ENCODE measurements at regions not wholly inside any gene's neighbourhood (a gene's known extent, or its start where the extent isn't known, plus 50 kb on each side); places are given as distances from the start of the nearest gene placed in this dataset.

DNA sequence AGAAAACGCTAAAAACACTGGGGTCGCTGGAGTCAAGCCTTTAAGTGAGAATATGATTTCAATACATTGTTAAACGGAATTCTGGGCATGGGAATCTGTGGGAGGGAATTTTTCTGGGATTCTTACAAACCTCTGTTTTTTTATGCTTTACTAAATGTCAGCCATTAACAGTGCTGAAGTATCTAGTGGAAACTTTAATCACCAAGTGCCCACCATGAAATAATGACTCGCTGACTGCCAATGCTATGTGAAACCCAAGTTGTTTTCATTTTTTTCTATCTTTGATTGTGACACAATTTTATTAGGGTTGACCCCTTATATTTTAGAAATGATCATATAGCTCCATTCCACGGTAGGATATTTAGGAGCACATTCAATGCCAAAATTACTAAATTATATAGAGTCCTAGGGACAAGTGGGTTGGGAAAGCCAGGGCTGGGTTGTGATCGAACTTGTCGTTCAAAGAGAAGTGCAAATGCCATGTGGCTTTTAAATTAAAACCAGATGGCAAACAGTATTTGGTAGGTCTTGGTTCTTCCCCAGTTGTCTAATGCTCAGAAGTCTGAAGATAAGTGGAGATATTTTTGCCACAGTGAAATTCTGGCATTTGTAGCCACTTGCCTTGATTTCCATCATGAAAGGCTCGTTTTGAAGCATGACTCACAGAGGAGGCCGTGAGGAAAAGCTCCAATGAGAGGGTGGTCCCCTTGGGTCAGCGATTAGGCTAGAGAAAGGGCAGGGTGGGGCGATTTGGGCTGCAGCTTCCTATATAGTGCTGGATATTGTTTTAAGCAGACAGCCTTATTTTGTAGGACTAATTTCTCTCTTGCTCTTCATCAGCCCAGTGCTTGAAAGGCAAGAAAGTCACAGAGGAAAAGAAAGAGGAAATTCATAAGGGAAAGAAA, 254.4 kb upstream of the JAG1 start:
- H3K4me3 ChIP-seq (ENCODE audit: control insufficient read depth, low read depth, low read length): no peak overlapping the region
- TF ChIP-seq, protein P1, sequence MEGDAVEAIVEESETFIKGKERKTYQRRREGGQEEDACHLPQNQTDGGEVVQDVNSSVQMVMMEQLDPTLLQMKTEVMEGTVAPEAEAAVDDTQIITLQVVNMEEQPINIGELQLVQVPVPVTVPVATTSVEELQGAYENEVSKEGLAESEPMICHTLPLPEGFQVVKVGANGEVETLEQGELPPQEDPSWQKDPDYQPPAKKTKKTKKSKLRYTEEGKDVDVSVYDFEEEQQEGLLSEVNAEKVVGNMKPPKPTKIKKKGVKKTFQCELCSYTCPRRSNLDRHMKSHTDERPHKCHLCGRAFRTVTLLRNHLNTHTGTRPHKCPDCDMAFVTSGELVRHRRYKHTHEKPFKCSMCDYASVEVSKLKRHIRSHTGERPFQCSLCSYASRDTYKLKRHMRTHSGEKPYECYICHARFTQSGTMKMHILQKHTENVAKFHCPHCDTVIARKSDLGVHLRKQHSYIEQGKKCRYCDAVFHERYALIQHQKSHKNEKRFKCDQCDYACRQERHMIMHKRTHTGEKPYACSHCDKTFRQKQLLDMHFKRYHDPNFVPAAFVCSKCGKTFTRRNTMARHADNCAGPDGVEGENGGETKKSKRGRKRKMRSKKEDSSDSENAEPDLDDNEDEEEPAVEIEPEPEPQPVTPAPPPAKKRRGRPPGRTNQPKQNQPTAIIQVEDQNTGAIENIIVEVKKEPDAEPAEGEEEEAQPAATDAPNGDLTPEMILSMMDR (IDR thresholded peaks at IDR 0.05; ENCODE audit: control insufficient read depth, insufficient read depth, low read depth, low read length, missing control alignments): no peak
- DNase-seq (ENCODE audit: low read depth): no peak

- TF ChIP-seq, protein P1 (IDR thresholded peaks at IDR 0.05; ENCODE audit: control insufficient read depth, insufficient read depth, low read depth, low read length, missing control alignments): no peak
- no peak overlapping the region for H3K4me3 ChIP-seq (ENCODE audit: control insufficient read depth, low read depth, low read length)
- DNase-seq (ENCODE audit: low read depth): no peak
Observed at GRCh38 chr20:10928841-10929421, 255.1 kb upstream of the JAG1 start.

GRCh38 chr20:10935658-10936402, 262.0 kb upstream of the JAG1 start:
- TF ChIP-seq, protein P1 (IDR thresholded peaks at IDR 0.05; ENCODE audit: control insufficient read depth, insufficient read depth, low read depth, low read length, missing control alignments): no peak
- DNase-seq (ENCODE audit: low read depth): no peak
- no peak overlapping the region for H3K4me3 ChIP-seq (ENCODE audit: control insufficient read depth, low read depth, low read length)

GRCh38 chr20:10936786-10937185, 263.0 kb upstream of the JAG1 start:
- no peak overlapping the region for H3K4me3 ChIP-seq (ENCODE audit: control insufficient read depth, low read depth, low read length)
- no peak for DNase-seq (ENCODE audit: low read depth)
- TF ChIP-seq, protein P1 (IDR thresholded peaks at IDR 0.05; ENCODE audit: control insufficient read depth, insufficient read depth, low read depth, low read length, missing control alignments): no peak

DNA sequence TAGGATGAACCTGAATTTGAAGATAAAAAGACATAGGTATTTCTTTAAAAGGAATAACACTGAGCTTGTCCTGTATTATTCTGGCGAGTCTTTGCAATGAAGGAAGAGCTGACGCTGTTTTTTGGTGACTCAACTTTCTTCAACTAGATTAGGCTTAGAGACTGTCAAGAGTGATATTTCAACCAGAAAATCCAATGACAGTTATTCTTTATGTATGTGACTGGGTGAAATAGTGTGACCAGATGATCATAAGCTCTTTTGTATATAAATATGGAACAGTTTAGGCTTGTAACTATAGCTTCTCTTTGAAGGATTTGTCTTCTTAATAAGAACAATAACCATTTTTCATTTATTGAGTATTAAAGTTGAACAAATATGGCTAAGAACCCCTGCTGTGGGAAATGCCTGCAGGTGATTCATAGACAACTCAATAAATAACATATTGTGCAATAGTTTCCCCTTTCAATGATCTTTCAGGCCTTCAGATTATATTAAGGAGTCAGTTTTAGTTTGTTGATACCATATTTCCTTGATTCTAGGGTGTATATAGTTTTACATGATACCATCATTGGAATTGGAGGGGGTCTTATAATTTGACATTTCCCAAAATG, 265.6 kb upstream of the JAG1 start:
- TF ChIP-seq, protein P1 (IDR thresholded peaks at IDR 0.05; ENCODE audit: control insufficient read depth, insufficient read depth, low read depth, low read length, missing control alignments): no peak
- no peak for DNase-seq (ENCODE audit: low read depth)
- H3K4me3 ChIP-seq (ENCODE audit: control insufficient read depth, low read depth, low read length): no peak overlapping the region

DNA sequence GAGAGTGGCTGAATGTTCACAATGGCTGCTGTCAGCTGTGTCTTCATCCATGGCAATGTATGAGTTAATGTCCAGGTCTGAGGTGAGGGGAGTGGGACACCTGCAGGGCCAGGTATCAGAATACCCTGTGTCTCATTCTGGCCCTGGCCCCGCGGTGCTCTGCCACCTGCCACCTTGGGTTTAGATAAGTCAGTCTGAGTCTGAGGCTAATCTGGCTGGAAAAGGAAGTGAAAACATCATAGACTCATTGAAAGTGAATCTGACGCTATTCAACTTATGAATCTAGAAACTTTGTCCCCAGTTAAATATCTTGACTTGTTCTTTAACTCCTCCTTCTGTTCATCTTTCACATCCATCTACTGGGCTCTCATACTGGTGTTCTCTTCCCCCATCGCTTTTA, 267.1 kb upstream of the JAG1 start:
- no peak overlapping the region for H3K4me3 ChIP-seq (ENCODE audit: control insufficient read depth, low read depth, low read length)
- DNase-seq (ENCODE audit: low read depth): no peak
- TF ChIP-seq, protein P1 (IDR thresholded peaks at IDR 0.05; ENCODE audit: control insufficient read depth, insufficient read depth, low read depth, low read length, missing control alignments): no peak

All from AG09309 (cell line).